ENCODE measurements at regions not wholly inside any gene's neighbourhood (a gene's known extent, or its start where the extent isn't known, plus 50 kb on each side); places are given as distances from the start of the nearest gene placed in this dataset.

DNA sequence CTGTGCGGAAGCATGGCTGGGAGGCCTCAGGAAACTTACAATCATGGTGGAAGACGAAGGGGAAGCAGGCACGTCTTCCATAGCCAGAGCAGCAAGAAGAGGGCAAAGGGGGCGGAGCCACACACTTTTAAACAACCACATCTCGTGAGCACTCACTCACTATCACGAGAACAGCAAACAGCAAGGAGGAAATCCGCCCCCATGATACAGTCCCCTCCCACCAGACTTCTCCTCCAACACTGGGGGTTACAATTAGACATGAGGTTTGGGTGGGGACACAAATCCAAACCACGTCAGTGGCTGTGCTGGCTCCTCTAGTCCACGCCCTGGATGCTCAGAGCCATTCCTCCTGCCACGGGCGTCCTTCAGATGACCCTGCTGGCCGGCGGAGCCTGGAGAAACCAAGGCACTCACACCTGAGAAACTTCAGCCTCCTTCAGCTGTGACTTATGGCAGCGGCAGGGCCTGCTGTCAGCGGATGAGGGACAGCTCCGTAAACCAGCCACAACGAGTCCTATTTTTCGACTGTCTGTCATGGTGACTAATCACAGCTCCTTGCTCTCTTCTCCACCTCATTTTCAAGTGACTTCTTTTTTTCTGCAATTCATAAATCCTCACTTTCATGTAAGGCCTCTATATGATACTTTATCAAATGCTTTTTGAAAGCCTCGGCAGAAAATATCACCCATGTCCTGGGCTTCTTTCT, 167.9 kb upstream of the PFKP start:
- TF ChIP-seq SP1 (IDR thresholded peaks at IDR 0.05) (no peak), TAF1 (conservative IDR thresholded peaks at IDR 0.05) (no peak), JUND (IDR thresholded peaks at IDR 0.05) (no peak)
- TF ChIP-seq, protein P1, sequence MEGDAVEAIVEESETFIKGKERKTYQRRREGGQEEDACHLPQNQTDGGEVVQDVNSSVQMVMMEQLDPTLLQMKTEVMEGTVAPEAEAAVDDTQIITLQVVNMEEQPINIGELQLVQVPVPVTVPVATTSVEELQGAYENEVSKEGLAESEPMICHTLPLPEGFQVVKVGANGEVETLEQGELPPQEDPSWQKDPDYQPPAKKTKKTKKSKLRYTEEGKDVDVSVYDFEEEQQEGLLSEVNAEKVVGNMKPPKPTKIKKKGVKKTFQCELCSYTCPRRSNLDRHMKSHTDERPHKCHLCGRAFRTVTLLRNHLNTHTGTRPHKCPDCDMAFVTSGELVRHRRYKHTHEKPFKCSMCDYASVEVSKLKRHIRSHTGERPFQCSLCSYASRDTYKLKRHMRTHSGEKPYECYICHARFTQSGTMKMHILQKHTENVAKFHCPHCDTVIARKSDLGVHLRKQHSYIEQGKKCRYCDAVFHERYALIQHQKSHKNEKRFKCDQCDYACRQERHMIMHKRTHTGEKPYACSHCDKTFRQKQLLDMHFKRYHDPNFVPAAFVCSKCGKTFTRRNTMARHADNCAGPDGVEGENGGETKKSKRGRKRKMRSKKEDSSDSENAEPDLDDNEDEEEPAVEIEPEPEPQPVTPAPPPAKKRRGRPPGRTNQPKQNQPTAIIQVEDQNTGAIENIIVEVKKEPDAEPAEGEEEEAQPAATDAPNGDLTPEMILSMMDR (IDR thresholded peaks at IDR 0.05; ENCODE audit: low read depth, low read length, missing input control), result no peak
- TF ChIP-seq, protein P2, sequence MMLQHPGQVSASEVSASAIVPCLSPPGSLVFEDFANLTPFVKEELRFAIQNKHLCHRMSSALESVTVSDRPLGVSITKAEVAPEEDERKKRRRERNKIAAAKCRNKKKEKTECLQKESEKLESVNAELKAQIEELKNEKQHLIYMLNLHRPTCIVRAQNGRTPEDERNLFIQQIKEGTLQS (IDR thresholded peaks at IDR 0.05), result no peak
